ENCODE measurements at regions not wholly inside any gene's neighbourhood (a gene's known extent, or its start where the extent isn't known, plus 50 kb on each side); places are given as distances from the start of the nearest gene placed in this dataset.
A peak's percentile ranks its signal among the peaks of the same experiment; 100 is the strongest.
"Not testable (repeated sequence)": the region's sequence is repeated elsewhere in the genome, so short reads cannot be mapped to it uniquely, and the experiment has no call there.

DNA sequence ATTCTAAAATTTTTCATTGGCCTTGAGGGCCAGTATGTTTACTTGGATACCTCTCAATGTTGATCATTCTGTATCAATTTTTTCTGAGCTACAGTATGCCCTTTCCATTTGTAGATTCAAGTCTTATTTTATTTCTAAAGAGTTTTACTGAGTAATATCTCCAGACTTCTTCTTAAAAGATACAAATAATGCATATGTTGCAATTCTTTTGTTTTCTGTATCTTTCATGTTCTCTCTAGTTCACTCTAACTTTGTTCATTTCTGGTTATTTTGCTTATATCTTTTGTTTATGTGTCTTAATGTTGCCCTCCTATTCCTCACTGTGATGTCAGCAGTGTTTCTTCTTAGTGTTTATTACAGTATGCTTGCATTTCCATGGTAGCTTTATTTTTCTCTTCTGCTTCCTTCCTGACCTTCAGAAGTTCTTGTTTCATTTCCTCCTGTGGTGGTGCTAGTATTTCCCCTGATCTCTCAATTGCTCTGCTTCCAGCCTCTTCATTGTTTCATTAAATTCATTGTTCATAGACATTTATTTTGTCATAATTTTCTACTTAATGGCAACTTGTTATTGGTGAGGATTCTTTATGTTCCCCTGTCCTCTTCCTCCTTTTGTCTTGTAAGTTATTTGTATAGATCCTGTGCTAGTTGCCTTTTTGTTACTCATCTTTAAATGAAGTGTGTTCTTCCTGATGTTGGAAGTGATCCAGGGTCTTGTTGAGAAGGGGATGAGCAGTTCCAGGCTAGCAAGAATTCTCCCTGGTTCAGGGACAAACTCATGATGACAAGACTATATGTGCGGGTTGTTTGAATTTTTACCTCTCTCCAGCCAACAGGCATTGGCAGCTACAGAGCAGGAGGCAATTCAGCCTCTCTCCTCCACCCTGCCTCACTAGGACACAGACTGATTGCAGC is 160.8 kb downstream of the DEPDC1B start:
- H3K36me3 Mint-ChIP-seq (ENCODE audit: low read depth): no peaks in the 10 kb centered on the region
- H3K27me3 Mint-ChIP-seq (ENCODE audit: low read depth): no peaks in the 10 kb centered on the region
- no peaks in the 10 kb centered on the region for H3K9me3 Mint-ChIP-seq

DNA sequence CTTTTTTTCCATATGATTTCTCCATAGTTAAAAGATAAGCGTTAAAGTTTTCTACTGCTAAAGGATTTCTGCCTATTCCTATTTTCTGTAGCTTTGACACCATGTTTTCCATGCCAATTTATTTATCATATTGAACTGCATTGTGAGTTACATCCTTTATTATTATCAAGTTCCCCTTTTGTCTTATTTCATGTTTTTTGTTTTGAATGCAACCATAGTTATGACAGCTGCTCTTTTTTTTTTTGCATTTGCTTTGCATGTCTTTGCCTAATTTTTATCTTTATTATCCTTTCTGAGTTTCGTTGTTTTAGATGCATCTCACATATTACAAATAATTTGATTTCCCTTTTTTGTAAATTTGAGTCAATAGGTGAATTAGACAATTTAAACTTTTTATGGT is 161.5 kb downstream of the DEPDC1B start:
- no peaks in the 10 kb centered on the region for H3K27me3 Mint-ChIP-seq (ENCODE audit: low read depth)
- no peaks in the 10 kb centered on the region for H3K36me3 Mint-ChIP-seq (ENCODE audit: low read depth)

More for the DNA sequence above, 160.8 kb downstream of the DEPDC1B start:
- H3K27ac Mint-ChIP-seq: peak overlapping the region in 1 of 3 experiments; percentile 6
- H3K4me1 Mint-ChIP-seq: peaks cover 6% of the 10 kb centered on the region
- no peak overlapping the region for H3K4me3 Mint-ChIP-seq
- TF ChIP-seq, protein P1, sequence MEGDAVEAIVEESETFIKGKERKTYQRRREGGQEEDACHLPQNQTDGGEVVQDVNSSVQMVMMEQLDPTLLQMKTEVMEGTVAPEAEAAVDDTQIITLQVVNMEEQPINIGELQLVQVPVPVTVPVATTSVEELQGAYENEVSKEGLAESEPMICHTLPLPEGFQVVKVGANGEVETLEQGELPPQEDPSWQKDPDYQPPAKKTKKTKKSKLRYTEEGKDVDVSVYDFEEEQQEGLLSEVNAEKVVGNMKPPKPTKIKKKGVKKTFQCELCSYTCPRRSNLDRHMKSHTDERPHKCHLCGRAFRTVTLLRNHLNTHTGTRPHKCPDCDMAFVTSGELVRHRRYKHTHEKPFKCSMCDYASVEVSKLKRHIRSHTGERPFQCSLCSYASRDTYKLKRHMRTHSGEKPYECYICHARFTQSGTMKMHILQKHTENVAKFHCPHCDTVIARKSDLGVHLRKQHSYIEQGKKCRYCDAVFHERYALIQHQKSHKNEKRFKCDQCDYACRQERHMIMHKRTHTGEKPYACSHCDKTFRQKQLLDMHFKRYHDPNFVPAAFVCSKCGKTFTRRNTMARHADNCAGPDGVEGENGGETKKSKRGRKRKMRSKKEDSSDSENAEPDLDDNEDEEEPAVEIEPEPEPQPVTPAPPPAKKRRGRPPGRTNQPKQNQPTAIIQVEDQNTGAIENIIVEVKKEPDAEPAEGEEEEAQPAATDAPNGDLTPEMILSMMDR (IDR thresholded peaks at IDR 0.05; ENCODE audit: unreplicated experiment in 3 of 3): no peak

DNA sequence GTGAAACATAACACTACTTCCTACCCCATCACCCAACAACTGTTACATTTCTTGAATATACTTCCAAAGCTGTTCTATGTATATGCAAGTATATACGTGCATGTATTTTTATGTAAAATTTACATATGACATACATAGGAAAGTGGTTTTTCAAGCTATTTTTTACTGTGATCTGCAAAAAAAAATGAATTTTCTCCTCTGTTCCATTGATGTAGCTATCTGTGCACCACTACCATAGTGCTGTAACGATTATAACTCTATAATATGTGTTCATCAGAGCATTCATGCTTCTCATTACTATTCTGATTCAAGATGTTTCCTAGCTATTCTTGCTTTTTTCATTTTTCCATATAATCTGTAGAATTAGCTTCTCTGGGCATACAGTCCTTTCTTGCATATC is 164.0 kb downstream of the DEPDC1B start:
- TF ChIP-seq, protein P1 (IDR thresholded peaks at IDR 0.05; ENCODE audit: unreplicated experiment in 3 of 3): no peak
- H3K27me3 Mint-ChIP-seq (ENCODE audit: low read depth): no peaks in the 10 kb centered on the region
- no peaks in the 10 kb centered on the region for H3K4me1 Mint-ChIP-seq
- no peaks in the 10 kb centered on the region for H3K9me3 Mint-ChIP-seq
- no peak overlapping the region for H3K4me3 Mint-ChIP-seq
- no peak overlapping the region for H3K27ac Mint-ChIP-seq
- H3K36me3 Mint-ChIP-seq (ENCODE audit: low read depth): no peaks in the 10 kb centered on the region

More for the DNA sequence above, 161.5 kb downstream of the DEPDC1B start:
- H3K9me3 Mint-ChIP-seq: no peaks in the 10 kb centered on the region
- TF ChIP-seq, protein P1 (IDR thresholded peaks at IDR 0.05; ENCODE audit: unreplicated experiment in 3 of 3): no peak
- no peak overlapping the region for H3K4me3 Mint-ChIP-seq
- peaks cover 6% of the 10 kb centered on the region for H3K4me1 Mint-ChIP-seq
- H3K27ac Mint-ChIP-seq: no peak overlapping the region

DNA sequence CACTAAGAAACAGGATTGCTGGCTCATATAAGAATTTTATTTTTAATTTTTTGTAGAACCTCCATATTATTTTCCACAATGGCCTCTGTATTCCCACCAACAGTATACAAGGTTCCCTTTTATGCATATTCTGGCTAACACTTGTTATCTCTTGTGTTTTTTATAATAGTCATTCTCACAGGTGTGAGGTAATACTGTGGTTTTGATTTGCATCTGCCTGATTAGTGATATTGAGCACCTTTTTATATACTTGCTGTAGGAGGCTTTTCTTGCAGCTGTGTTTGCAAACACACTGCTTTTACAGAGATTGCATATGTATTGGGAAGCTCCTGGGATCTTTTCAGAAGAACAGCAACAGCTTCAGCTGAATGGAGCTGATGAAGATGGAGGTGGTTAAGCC is 164.8 kb downstream of the DEPDC1B start:
- H3K9me3 Mint-ChIP-seq: no peaks in the 10 kb centered on the region

DNA sequence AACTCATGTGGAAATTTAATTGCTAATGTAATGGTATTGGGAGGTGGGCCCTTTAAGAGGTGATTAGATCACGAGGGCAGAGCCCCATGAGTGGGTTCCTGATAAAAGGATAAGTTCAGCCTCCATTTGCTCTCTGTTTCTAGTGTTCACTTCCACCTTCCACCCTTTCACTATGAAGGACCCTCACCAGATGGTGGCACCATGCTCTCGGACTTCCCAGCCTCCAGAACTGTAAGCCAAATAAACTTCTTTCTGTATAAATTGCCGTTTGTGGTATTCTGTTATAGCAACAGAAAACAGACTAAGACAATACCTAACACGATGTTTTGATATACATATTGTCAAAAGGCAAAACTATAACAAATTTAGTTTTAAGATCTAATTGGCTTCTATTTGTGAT is 166.2 kb downstream of the DEPDC1B start:
- TF ChIP-seq, protein P1 (IDR thresholded peaks at IDR 0.05; ENCODE audit: unreplicated experiment in 3 of 3): no peak
- no peaks in the 10 kb centered on the region for H3K9me3 Mint-ChIP-seq
- H3K4me3 Mint-ChIP-seq: no peak overlapping the region
- H3K4me1 Mint-ChIP-seq: no peaks in the 10 kb centered on the region
- no peak overlapping the region for H3K27ac Mint-ChIP-seq
- no peaks in the 10 kb centered on the region for H3K36me3 Mint-ChIP-seq (ENCODE audit: low read depth)
- no peaks in the 10 kb centered on the region for H3K27me3 Mint-ChIP-seq (ENCODE audit: low read depth)

More for the DNA sequence above, 164.8 kb downstream of the DEPDC1B start:
- no peak overlapping the region for H3K27ac Mint-ChIP-seq
- no peaks in the 10 kb centered on the region for H3K4me1 Mint-ChIP-seq
- no peaks in the 10 kb centered on the region for H3K27me3 Mint-ChIP-seq (ENCODE audit: low read depth)
- TF ChIP-seq, protein P1 (IDR thresholded peaks at IDR 0.05; ENCODE audit: unreplicated experiment in 3 of 3): no peak
- no peak overlapping the region for H3K4me3 Mint-ChIP-seq
- H3K36me3 Mint-ChIP-seq (ENCODE audit: low read depth): no peaks in the 10 kb centered on the region

DNA sequence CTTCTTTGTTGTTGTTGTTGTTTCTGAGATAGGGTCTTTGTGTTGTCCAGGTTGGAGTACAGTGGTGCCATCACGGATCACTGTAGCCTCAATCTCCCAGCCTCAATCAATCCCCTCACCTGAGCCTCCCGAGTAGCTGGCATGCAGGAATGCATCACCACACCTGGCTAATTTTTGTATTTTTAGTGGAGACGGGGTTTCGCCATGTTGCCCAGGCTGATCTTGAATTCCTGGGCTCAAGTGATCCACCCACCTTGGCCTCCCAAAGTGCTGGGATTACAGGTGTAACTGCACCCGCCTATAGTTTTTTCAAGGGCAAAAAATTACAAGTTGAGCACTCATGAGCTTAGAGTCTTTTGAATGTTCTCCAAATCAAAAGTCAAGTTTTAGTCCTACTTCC is 167.2 kb downstream of the DEPDC1B start:
- not testable (repeated sequence) for H3K4me1 Mint-ChIP-seq; H3K9me3 Mint-ChIP-seq; H3K36me3 Mint-ChIP-seq (ENCODE audit: low read depth); H3K27ac Mint-ChIP-seq; H3K27me3 Mint-ChIP-seq (ENCODE audit: low read depth); H3K4me3 Mint-ChIP-seq

DNA sequence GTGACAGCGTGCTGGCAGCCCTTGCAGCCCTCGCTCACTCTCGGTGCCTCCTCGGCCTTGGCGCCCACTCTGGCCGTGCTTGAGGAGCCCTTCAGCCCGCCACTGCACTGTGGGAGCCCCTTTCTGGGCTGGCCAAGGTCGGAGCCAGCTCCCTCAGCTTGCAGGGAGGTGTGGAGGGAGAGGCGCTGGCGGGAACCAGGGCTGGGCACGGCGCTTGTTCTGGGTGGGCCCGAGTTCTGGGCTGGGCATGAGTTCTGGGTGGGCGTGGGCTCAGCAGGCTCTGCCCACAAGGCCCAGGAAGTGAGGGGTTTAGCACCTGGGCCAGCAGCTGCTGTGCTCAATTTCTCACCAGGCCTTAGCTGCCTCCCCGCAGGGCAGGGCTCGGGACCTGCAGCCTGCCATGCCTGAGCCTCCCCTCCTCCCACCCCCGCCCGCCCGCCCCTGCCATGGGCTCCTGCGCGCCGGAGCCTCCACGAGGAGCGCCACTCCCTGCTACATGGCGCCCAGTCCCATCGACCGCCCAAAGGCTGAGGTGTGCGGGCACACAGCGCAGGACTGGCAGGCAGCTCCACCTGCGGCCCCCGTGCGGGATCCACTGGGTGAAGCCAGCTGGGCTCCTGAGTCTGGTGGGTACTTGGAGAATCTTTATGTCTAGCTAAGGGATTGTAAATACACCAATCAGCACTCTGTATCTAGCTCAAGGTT is 169.7 kb downstream of the DEPDC1B start:
- H3K36me3 Mint-ChIP-seq (ENCODE audit: low read depth); H3K27ac Mint-ChIP-seq; H3K4me3 Mint-ChIP-seq; H3K27me3 Mint-ChIP-seq (ENCODE audit: low read depth); H3K9me3 Mint-ChIP-seq; H3K4me1 Mint-ChIP-seq: not testable (repeated sequence)
